ENCODE measurements at regions not wholly inside any gene's neighbourhood (a gene's known extent, or its start where the extent isn't known, plus 50 kb on each side); places are given as distances from the start of the nearest gene placed in this dataset.

- H3K27ac Mint-ChIP-seq, result no peak overlapping the region
- peaks cover 3% of the 10 kb centered on the region for H3K27me3 Mint-ChIP-seq
- H3K9me3 Mint-ChIP-seq, result no peaks in the 10 kb centered on the region
- no peaks in the 10 kb centered on the region for H3K4me1 Mint-ChIP-seq (ENCODE audit: unreplicated experiment)
- no peaks in the 10 kb centered on the region for H3K36me3 Mint-ChIP-seq
- DNase-seq (ENCODE audit: extremely low spot score, unreplicated experiment), result no peak
- H3K4me3 Mint-ChIP-seq, result no peak overlapping the region
- no peak for TF ChIP-seq CTCF (conservative IDR thresholded peaks at IDR 0.05)
These were observed 78.0 kb downstream of the SEC16B start for GRCh38 chr1:177891809-177892208.

DNA sequence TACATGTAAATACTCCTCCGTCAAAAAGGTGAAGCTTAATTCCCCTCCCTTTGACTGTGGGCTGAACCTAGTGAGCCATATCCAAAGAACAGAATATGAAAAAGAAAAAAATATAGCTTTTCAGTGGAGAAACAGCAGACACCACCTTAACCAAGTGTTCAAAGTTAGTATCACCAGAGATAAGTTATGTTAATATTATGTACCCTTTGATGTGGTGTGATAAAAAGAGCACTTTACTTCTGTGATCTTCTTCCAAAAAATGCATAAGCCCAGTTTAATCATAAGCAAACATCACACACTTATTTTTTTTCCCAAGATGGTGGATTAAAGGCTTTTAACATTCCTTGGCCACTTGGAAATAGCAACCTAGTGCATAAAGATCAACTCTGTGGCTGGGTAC is 79.4 kb downstream of the SEC16B start:
- Mint-ChIP-seq H3K27ac (no peak overlapping the region), H3K36me3 (no peaks in the 10 kb centered on the region), H3K9me3 (no peaks in the 10 kb centered on the region), H3K4me3 (no peak overlapping the region), H3K4me1 (ENCODE audit: unreplicated experiment) (no peaks in the 10 kb centered on the region), H3K27me3 (no peaks in the 10 kb centered on the region)
- no peak for DNase-seq (ENCODE audit: extremely low spot score, unreplicated experiment)
- TF ChIP-seq CTCF (conservative IDR thresholded peaks at IDR 0.05), result no peak

- no peak for TF ChIP-seq CTCF (conservative IDR thresholded peaks at IDR 0.05)
- Mint-ChIP-seq H3K27ac (no peak overlapping the region), H3K4me1 (ENCODE audit: unreplicated experiment) (peaks cover 11% of the 10 kb centered on the region), H3K4me3 (no peak overlapping the region), H3K9me3 (no peaks in the 10 kb centered on the region), H3K27me3 (peaks cover 3% of the 10 kb centered on the region), H3K36me3 (no peaks in the 10 kb centered on the region)
- no peak for DNase-seq (ENCODE audit: extremely low spot score, unreplicated experiment)
These were observed 85.3 kb downstream of the SEC16B start for GRCh38 chr1:177884479-177885021.

GRCh38 chr1:177883581-177883980 is 86.3 kb downstream of the SEC16B start:
- no peaks in the 10 kb centered on the region for H3K9me3 Mint-ChIP-seq
- H3K4me3 Mint-ChIP-seq, result no peak overlapping the region
- peaks cover 3% of the 10 kb centered on the region for H3K27me3 Mint-ChIP-seq
- H3K27ac Mint-ChIP-seq, result no peak overlapping the region
- TF ChIP-seq CTCF (conservative IDR thresholded peaks at IDR 0.05), result no peak
- no peak for DNase-seq (ENCODE audit: extremely low spot score, unreplicated experiment)
- peaks cover 11% of the 10 kb centered on the region for H3K4me1 Mint-ChIP-seq (ENCODE audit: unreplicated experiment)
- no peaks in the 10 kb centered on the region for H3K36me3 Mint-ChIP-seq

- H3K4me1 Mint-ChIP-seq (ENCODE audit: unreplicated experiment), result peaks cover 11% of the 10 kb centered on the region
- H3K27me3 Mint-ChIP-seq, result peaks cover 3% of the 10 kb centered on the region
- H3K9me3 Mint-ChIP-seq, result no peaks in the 10 kb centered on the region
- no peak for DNase-seq (ENCODE audit: extremely low spot score, unreplicated experiment)
- no peak overlapping the region for H3K27ac Mint-ChIP-seq
- H3K4me3 Mint-ChIP-seq, result no peak overlapping the region
- TF ChIP-seq CTCF (conservative IDR thresholded peaks at IDR 0.05), result no peak
- no peaks in the 10 kb centered on the region for H3K36me3 Mint-ChIP-seq
These were observed 89.4 kb downstream of the SEC16B start for GRCh38 chr1:177880339-177880891.
